IPS-15b (cell line): ENCODE measurements at regions not wholly inside any gene's neighbourhood (a gene's known extent, or its start where the extent isn't known, plus 50 kb on each side); places are given as distances from the start of the nearest gene placed in this dataset.
"Not testable (repeated sequence)": the region's sequence is repeated elsewhere in the genome, so short reads cannot be mapped to it uniquely, and the experiment has no call there.

Experiments
- H3K27me3 ChIP-seq: one replicate; pipeline ENCODE4 v1.6.1; 2013; ENCODE audit warnings: low read length; ENCODE audit not compliant: control insufficient read depth, insufficient read depth
- H3K36me3 ChIP-seq: one replicate; pipeline ENCODE4 v1.6.1; 2013; ENCODE audit warnings: low read length; ENCODE audit not compliant: control insufficient read depth, insufficient read depth
- H3K4me1 ChIP-seq: one replicate; pipeline ENCODE4 v1.6.1; 2013; ENCODE audit warnings: mild to moderate bottlenecking, low read length; ENCODE audit not compliant: control insufficient read depth, insufficient read depth
- H3K4me3 ChIP-seq: one replicate; pipeline ENCODE4 v1.5.1; 2013; ENCODE audit warnings: low read depth, low read length
- H3K9ac ChIP-seq: one replicate; pipeline ENCODE4 v1.6.1; 2013; ENCODE audit warnings: low read depth, mild to moderate bottlenecking, low read length
- H3K9me3 ChIP-seq: one replicate; pipeline ENCODE4 v1.6.1; 2013; ENCODE audit warnings: mild to moderate bottlenecking, low read length; ENCODE audit not compliant: control insufficient read depth, insufficient read depth

GRCh38 chr6:51121380-51121976, 302.8 kb downstream of the TFAP2B start:
- H3K4me3 ChIP-seq, H3K9ac ChIP-seq, H3K36me3 ChIP-seq, H3K27me3 ChIP-seq, H3K4me1 ChIP-seq, H3K9me3 ChIP-seq: not testable (repeated sequence)

DNA sequence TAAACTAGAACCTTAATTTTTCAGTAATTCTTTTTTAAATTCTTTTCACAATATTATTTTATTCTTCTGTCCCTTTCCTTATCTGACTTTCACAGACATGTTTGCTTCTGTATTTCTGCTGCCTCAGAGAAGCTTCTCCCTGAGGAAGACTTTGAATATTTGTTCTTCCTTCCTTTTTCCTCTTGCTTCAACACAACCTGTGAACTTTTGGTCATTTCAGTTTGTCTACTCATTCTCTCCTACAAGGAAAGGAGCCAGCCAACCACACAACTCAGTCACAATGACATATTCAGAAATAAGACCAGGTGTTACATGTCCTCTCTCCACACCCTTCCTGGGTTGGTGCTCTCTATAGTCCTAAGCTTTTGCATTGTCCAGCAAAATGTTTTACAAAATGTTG, 310.4 kb downstream of the TFAP2B start:
- no peaks in the 10 kb centered on the region for H3K4me1 ChIP-seq
- H3K4me3 ChIP-seq, result no peak overlapping the region
- no peaks in the 10 kb centered on the region for H3K9me3 ChIP-seq
- H3K9ac ChIP-seq, result no peak overlapping the region
- no peaks in the 10 kb centered on the region for H3K36me3 ChIP-seq
- H3K27me3 ChIP-seq, result no peaks in the 10 kb centered on the region

DNA sequence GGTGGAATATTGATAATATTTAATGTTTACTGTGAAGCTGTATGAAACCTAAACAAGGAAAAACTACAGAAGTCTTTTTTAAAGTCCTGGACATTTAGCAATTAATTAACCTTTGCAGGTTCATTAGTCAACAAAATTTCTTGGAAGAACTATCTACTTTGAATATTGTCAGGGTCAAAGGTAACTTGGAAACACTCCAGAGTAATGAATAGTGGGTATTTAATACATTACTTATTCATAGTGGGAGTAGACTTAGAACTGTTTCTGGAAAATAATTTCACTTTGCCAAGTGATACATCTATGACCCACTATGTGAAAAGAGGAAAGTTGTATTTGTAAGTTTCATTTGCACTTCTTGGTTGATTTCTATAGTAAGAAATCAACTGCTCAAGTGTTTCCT, 319.1 kb downstream of the TFAP2B start:
- H3K4me1 ChIP-seq, result no peaks in the 10 kb centered on the region
- no peak overlapping the region for H3K4me3 ChIP-seq
- no peak overlapping the region for H3K9ac ChIP-seq
- no peaks in the 10 kb centered on the region for H3K9me3 ChIP-seq
- H3K27me3 ChIP-seq, result no peaks in the 10 kb centered on the region
- no peaks in the 10 kb centered on the region for H3K36me3 ChIP-seq

GRCh38 chr6:51139950-51140385, 321.3 kb downstream of the TFAP2B start:
- Histone ChIP-seq H3K4me3 (no peak overlapping the region), H3K9me3 (no peaks in the 10 kb centered on the region), H3K4me1 (no peaks in the 10 kb centered on the region), H3K36me3 (no peaks in the 10 kb centered on the region), H3K27me3 (no peaks in the 10 kb centered on the region), H3K9ac (no peak overlapping the region)

DNA sequence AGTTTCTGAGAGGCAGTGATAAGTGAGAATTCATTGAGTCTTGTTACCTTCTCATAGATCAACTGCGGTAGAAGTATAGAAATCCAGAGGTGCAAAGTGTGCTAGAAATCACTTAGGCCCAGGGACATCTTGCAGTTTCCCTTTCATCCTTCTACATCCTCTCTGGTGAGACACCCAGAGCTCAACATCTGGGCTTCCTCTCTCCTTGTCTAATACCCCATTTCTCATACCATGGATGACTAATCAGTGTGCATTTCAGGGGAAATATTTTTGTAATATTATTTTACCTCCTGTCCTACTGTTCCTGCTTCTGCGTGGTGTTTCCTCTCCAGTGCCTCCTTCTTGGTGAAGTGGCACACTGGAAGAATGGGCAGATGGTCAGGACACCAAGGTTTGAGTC, 322.4 kb downstream of the TFAP2B start:
- no peak overlapping the region for H3K9ac ChIP-seq
- no peaks in the 10 kb centered on the region for H3K27me3 ChIP-seq
- no peaks in the 10 kb centered on the region for H3K9me3 ChIP-seq
- H3K4me3 ChIP-seq, result no peak overlapping the region
- H3K36me3 ChIP-seq, result no peaks in the 10 kb centered on the region
- no peaks in the 10 kb centered on the region for H3K4me1 ChIP-seq

DNA sequence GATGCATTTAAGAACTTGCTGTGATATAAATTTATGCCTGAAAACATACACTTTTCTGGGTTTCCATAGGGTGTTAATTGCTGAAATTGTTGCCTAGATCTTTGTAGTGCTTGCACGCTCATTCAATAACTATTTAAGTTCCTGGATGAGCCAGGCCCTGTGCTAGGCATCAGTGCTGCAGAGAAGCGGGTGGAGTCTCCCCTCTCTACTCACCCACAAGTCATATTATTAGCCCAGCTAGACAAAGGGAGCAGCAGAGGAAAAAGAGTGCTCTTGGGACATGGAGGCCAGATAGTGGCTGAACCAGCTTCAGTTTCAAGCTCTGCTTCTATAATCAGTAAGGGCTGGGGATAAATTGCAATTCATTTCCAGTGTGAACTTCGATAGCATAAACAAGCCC, 329.1 kb downstream of the TFAP2B start:
- Histone ChIP-seq H3K36me3 (no peaks in the 10 kb centered on the region), H3K4me3 (no peak overlapping the region), H3K9me3 (no peaks in the 10 kb centered on the region), H3K27me3 (peaks cover 3% of the 10 kb centered on the region), H3K4me1 (no peaks in the 10 kb centered on the region), H3K9ac (no peak overlapping the region)

DNA sequence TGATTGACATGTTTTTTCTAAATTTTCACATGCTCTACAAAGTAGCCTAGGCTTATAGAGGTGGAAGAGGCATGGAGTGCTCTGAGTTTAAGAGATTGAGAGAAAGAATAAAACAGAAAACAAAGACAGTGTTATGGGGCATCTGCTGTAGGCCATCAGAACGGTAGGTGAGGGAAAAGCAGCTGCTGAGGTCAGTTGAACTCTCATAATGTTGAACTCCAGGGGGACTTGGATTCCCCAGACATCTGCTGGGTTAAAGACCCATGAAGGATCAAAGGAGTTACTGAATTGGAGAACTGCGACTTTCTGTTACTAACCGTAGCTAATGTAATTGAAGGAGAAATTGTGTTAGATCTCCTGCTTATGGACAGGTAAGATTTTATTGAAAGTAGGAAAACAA, 333.9 kb downstream of the TFAP2B start:
- Histone ChIP-seq H3K9me3 (no peaks in the 10 kb centered on the region), H3K9ac (no peak overlapping the region), H3K4me1 (peaks cover 8% of the 10 kb centered on the region), H3K4me3 (no peak overlapping the region), H3K27me3 (peaks cover 3% of the 10 kb centered on the region), H3K36me3 (no peaks in the 10 kb centered on the region)

GRCh38 chr6:51153109-51153508, 334.4 kb downstream of the TFAP2B start:
- Histone ChIP-seq H3K4me1 (peaks cover 8% of the 10 kb centered on the region), H3K9me3 (no peaks in the 10 kb centered on the region), H3K9ac (no peak overlapping the region), H3K36me3 (no peaks in the 10 kb centered on the region), H3K27me3 (peaks cover 3% of the 10 kb centered on the region), H3K4me3 (no peak overlapping the region)

DNA sequence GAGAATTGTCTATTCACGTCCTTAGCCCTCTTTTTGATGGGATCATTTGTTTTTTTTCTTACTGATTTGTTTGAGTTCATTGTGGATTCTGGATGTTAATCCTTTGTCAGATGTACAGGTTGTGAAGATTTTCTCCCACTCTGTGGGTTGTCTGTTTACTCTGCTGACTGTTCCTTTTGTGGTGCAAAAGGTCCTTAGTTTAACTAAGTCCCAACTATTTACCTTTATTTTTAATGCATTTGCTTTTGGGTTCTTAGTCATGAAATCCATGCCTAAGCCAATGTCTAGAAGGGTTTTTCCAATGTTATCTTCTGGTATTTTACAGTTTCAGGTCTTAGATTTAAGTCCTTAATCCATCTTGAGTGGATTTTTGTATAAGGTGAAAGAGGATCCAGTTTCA, 336.3 kb downstream of the TFAP2B start:
- H3K4me3 ChIP-seq, H3K9me3 ChIP-seq, H3K36me3 ChIP-seq, H3K27me3 ChIP-seq, H3K9ac ChIP-seq, H3K4me1 ChIP-seq: not testable (repeated sequence)

DNA sequence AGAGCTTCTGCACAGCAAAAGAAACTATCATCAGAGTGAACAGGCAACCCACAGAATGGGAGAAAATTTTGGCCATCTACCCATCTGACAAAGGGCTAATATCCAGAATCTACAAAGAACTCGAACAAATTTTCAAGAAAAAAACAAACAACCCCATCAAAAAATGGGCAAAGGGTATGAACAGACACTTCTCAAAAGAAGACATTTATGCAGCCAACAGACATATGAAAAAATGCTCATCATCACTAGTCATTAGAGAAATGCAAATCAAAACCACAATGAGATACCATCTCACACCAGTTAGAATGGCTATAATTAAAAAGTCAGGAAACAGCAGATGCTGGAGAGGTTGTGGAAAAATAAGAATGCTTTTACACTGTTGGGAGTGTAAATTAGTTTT, 340.6 kb downstream of the TFAP2B start:
- not testable (repeated sequence) for H3K36me3 ChIP-seq, H3K9ac ChIP-seq, H3K4me3 ChIP-seq, H3K27me3 ChIP-seq, H3K4me1 ChIP-seq, H3K9me3 ChIP-seq

DNA sequence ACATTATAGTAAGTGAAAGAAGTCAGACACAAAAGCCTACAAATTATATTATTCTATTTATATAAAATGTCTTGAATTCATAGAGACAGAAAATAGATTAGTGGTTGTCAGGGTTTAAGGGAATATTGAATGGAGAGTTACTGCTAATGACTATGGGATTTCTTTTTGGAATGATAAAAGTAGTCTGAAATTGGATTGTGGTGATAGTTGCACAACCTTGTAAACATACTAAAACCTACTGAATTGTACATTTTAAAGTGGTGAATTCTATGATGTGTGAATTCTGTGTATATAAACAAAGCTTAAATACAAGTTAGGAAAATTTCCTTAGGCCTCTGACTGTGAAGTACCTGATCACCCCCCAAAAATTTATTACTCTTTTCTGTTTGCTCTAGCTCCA, 343.1 kb downstream of the TFAP2B start:
- Histone ChIP-seq H3K9ac (no peak overlapping the region), H3K4me3 (no peak overlapping the region), H3K4me1 (no peaks in the 10 kb centered on the region), H3K9me3 (no peaks in the 10 kb centered on the region), H3K27me3 (no peaks in the 10 kb centered on the region), H3K36me3 (no peaks in the 10 kb centered on the region)

- Histone ChIP-seq H3K9ac (no peak overlapping the region), H3K9me3 (no peaks in the 10 kb centered on the region), H3K4me1 (no peaks in the 10 kb centered on the region), H3K4me3 (no peak overlapping the region), H3K36me3 (no peaks in the 10 kb centered on the region), H3K27me3 (no peaks in the 10 kb centered on the region)
These were observed 345.3 kb downstream of the TFAP2B start for GRCh38 chr6:51163843-51164529.
